IMR-90 (cell line): ENCODE measurements at regions not wholly inside any gene's neighbourhood (a gene's known extent, or its start where the extent isn't known, plus 50 kb on each side); places are given as distances from the start of the nearest gene placed in this dataset.

Source experiments
- ATAC-seq: fragments of 200-7000 bp; cut with Tn5 transposase; 2 replicates; pipeline ENCODE4 v1.9.1; 2020; ENCODE audit warnings: low read depth, mild to moderate bottlenecking, moderate library complexity
- BruUV-seq: library from RNA; stranded (reverse); fragments of 400-500 nt; replicated peaks from 2 replicates; lab custom pipeline; 2021; lab: Mats Ljungman, UMichigan
- CTCF ChIA-PET: fragments of 300-600 bp; formaldehyde crosslinking; extraction: SDS; loops from one replicate; lab custom pipeline; 2021; ENCODE audit warnings: antibody characterized with exemption; lab: Yijun Ruan, JAX
- POLR2A ChIA-PET: fragments of 300-600 bp; sonication (Branson Sonifier 250); formaldehyde crosslinking; loops from one replicate; lab custom pipeline; 2022; ENCODE audit warnings: antibody characterized with exemption; ENCODE audit not compliant: unreplicated experiment; lab: Charles Lee
- DNase-seq: peaks from one replicate; pipeline ENCODE4 v3.0.0; 2013
- H2AFZ ChIP-seq: replicated peaks from 2 replicates; pipeline ENCODE3; 2013; ENCODE audit warnings: low read length, mild to moderate bottlenecking; ENCODE audit not compliant: poor library complexity
- H2AK5ac ChIP-seq: 2 replicates; pipeline ENCODE4 v1.6.1; 2013; ENCODE audit warnings: low read depth, low read length, inconsistent platforms
- H2AK9ac ChIP-seq: replicated peaks from 2 replicates; pipeline ENCODE3; 2013; ENCODE audit warnings: mild to moderate bottlenecking, low read depth, low read length, moderate library complexity; ENCODE audit not compliant: poor library complexity
- H2BK120ac ChIP-seq: 2 replicates; pipeline ENCODE4 v1.6.1; 2013; ENCODE audit warnings: low read depth, low read length, inconsistent platforms
- H2BK15ac ChIP-seq: 3 replicates; pipeline ENCODE4 v1.6.1; 2013; ENCODE audit warnings: low read depth, low read length, inconsistent platforms
- H2BK20ac ChIP-seq: 2 replicates; pipeline ENCODE4 v1.6.1; 2013; ENCODE audit warnings: low read depth, mild to moderate bottlenecking, inconsistent platforms, low read length, moderate library complexity
- H2BK5ac ChIP-seq: 2 replicates; pipeline ENCODE4 v1.6.1; 2013; ENCODE audit warnings: mild to moderate bottlenecking, low read depth, low read length, inconsistent platforms; ENCODE audit not compliant: poor library complexity, severe bottlenecking
- H3K14ac ChIP-seq: replicated peaks from 2 replicates; pipeline ENCODE4 v1.6.1; 2013; ENCODE audit warnings: low read depth, low read length, inconsistent platforms
- H3K18ac ChIP-seq: 2 replicates; pipeline ENCODE4 v1.6.1; 2013; ENCODE audit warnings: low read depth, low read length, control low read depth
- H3K23ac ChIP-seq: 2 replicates; pipeline ENCODE4 v1.6.1; 2013; ENCODE audit warnings: low read depth, low read length, inconsistent platforms
- H3K27ac ChIP-seq: 2 replicates; pipeline ENCODE4 v1.5.1; 2013; ENCODE audit warnings: mild to moderate bottlenecking, control low read depth, low read length; ENCODE audit not compliant: insufficient read depth
- H3K27me3 ChIP-seq: 2 replicates; pipeline ENCODE4 v1.6.1; 2013; ENCODE audit warnings: low read length; ENCODE audit not compliant: control insufficient read depth, insufficient read depth
- H3K36me3 ChIP-seq: 2 replicates; pipeline ENCODE4 v1.6.1; 2013; ENCODE audit warnings: low read length, mixed read lengths; ENCODE audit not compliant: control insufficient read depth, insufficient read depth
- H3K4ac ChIP-seq: 2 replicates; pipeline ENCODE4 v1.6.1; 2013; ENCODE audit warnings: low read depth, low read length, inconsistent platforms
- H3K4me1 ChIP-seq: 2 replicates; pipeline ENCODE4 v1.6.1; 2013; ENCODE audit warnings: low read length, mixed read lengths; ENCODE audit not compliant: control insufficient read depth, insufficient read depth
- H3K4me2 ChIP-seq: 2 replicates; pipeline ENCODE4 v1.6.1; 2013; ENCODE audit warnings: low read depth, mild to moderate bottlenecking, control low read depth, low read length, moderate library complexity
- H3K4me3 ChIP-seq: 2 replicates; pipeline ENCODE4 v1.5.1; 2013; ENCODE audit warnings: low read depth, mild to moderate bottlenecking, control low read depth, low read length, moderate library complexity; ENCODE audit not compliant: insufficient read depth
- H3K56ac ChIP-seq: 2 replicates; pipeline ENCODE4 v1.6.1; 2013; ENCODE audit warnings: low read length, inconsistent platforms; ENCODE audit not compliant: insufficient read depth; ENCODE audit errors: extremely low read depth
- H3K79me1 ChIP-seq, 2 experiments: 2 replicates each; pipeline ENCODE4 v1.6.1; 2013; ENCODE audit warnings: low read length in 2 of 2, inconsistent platforms in 1 of 2, low read depth in 1 of 2
- H3K9ac ChIP-seq: 2 replicates; pipeline ENCODE4 v1.6.1; 2013; ENCODE audit warnings: low read depth, low read length, control low read depth
- H3K9me1 ChIP-seq: 2 replicates; pipeline ENCODE4 v1.6.1; 2013; ENCODE audit warnings: low read length, inconsistent platforms; ENCODE audit not compliant: insufficient read depth
- H3K9me3 ChIP-seq: 2 replicates; pipeline ENCODE4 v1.6.1; 2013; ENCODE audit warnings: low read length; ENCODE audit not compliant: control insufficient read depth, insufficient read depth
- H4K20me1 ChIP-seq: 2 replicates; pipeline ENCODE4 v1.6.1; 2013; ENCODE audit warnings: low read length, inconsistent platforms; ENCODE audit not compliant: insufficient read depth
- H4K5ac ChIP-seq: 2 replicates; pipeline ENCODE4 v1.6.1; 2013; ENCODE audit warnings: mild to moderate bottlenecking, low read depth, low read length, control low read depth
- H4K8ac ChIP-seq, 2 experiments: 2 replicates each; pipeline ENCODE4 v1.6.1; 2013; ENCODE audit warnings: low read depth in 2 of 2, low read length in 2 of 2, control low read depth in 1 of 2, inconsistent platforms in 1 of 2
- H4K91ac ChIP-seq: 2 replicates; pipeline ENCODE4 v1.6.1; 2013; ENCODE audit warnings: low read depth, low read length, inconsistent platforms; ENCODE audit not compliant: insufficient read depth
- BHLHE40 ChIP-seq: fragments of 150-350 bp; IDR thresholded peaks from 2 replicates; pipeline ENCODE4 v1.6.1; 2016; ENCODE audit warnings: mild to moderate bottlenecking, low read depth, low read length
- CEBPB ChIP-seq: IDR thresholded peaks from 2 replicates; pipeline ENCODE4 v1.6.1; 2012; ENCODE audit warnings: low read depth, low read length, improper control_type of control experiment
- CHD1 ChIP-seq: IDR thresholded peaks from 2 replicates; pipeline ENCODE4 v1.6.1; 2012; ENCODE audit warnings: low read depth, low read length, improper control_type of control experiment
- CTCF ChIP-seq: conservative IDR thresholded peaks from 2 replicates; pipeline ENCODE4 v1.5.1; 2012; ENCODE audit warnings: mild to moderate bottlenecking, low read depth, low read length, improper control_type of control experiment
- ELK1 ChIP-seq: fragments of 150-350 bp; IDR thresholded peaks from 2 replicates; pipeline ENCODE4 v1.6.1; 2016; ENCODE audit warnings: low read depth, mild to moderate bottlenecking, low read length, moderate library complexity, borderline replicate concordance
- FOS ChIP-seq: fragments of 150-350 bp; IDR thresholded peaks from 2 replicates; pipeline ENCODE4 v1.6.1; 2016; ENCODE audit warnings: low read depth, low read length
- MAFK ChIP-seq: IDR thresholded peaks from 2 replicates; pipeline ENCODE4 v1.6.1; 2012; ENCODE audit warnings: low read depth, low read length, improper control_type of control experiment
- MAZ ChIP-seq: IDR thresholded peaks from 2 replicates; pipeline ENCODE4 v1.6.1; 2012; ENCODE audit warnings: low read depth, mild to moderate bottlenecking, low read length, improper control_type of control experiment, moderate library complexity, borderline replicate concordance
- MXI1 ChIP-seq: IDR thresholded peaks from 2 replicates; pipeline ENCODE4 v1.6.1; 2012; ENCODE audit warnings: low read depth, mild to moderate bottlenecking, low read length, moderate library complexity, borderline replicate concordance
- NFE2L2 ChIP-seq: fragments of 150-350 bp; IDR thresholded peaks from 2 replicates; pipeline ENCODE4 v1.6.1; 2016; ENCODE audit warnings: low read depth, mild to moderate bottlenecking, low read length
- POLR2A ChIP-seq: IDR thresholded peaks from 2 replicates; pipeline ENCODE4 v1.6.1; 2012; ENCODE audit warnings: mild to moderate bottlenecking, low read depth, low read length
- RAD21 ChIP-seq: IDR thresholded peaks from 2 replicates; pipeline ENCODE4 v1.6.1; 2012; ENCODE audit warnings: low read length, improper control_type of control experiment
- RCOR1 ChIP-seq: IDR thresholded peaks from 2 replicates; pipeline ENCODE4 v1.6.1; 2012; ENCODE audit warnings: mild to moderate bottlenecking, low read length, improper control_type of control experiment; ENCODE audit not compliant: insufficient replicate concordance
- RFX5 ChIP-seq: IDR thresholded peaks from 2 replicates; pipeline ENCODE4 v1.8.0; 2012; ENCODE audit warnings: low read depth, mild to moderate bottlenecking, low read length, moderate library complexity
- SMC3 ChIP-seq: fragments of 150-350 bp; IDR thresholded peaks from 2 replicates; pipeline ENCODE4 v1.6.1; 2016; ENCODE audit warnings: low read depth, mild to moderate bottlenecking, antibody characterized with exemption, low read length, moderate library complexity
- USF2 ChIP-seq: fragments of 150-350 bp; IDR thresholded peaks from 2 replicates; pipeline ENCODE4 v1.6.1; 2017; ENCODE audit warnings: mild to moderate bottlenecking, antibody characterized with exemption, low read length, low read depth
- WGBS, 2 experiments: methylation state at CpG; one replicate each; pipeline versions ENCODE4 v1.1.5 to v1.1.7; 2013; ENCODE audit warnings: missing lambda C conversion rate in 2 of 2; ENCODE audit not compliant: insufficient read length in 1 of 2; ENCODE audit errors: extremely low coverage in 2 of 2; 5-methylcytosine and 5-hydroxymethylcytosine counted together
- dilution Hi-C: fragments of 300-500 bp; cut with HindIII; formaldehyde crosslinking; loops from one replicate; pipeline ENCODE4 v1.14.3; 2018; ENCODE audit warnings: low sequenced_read_pairs; ENCODE audit not compliant: unreplicated experiment
- in situ Hi-C: fragments of 300-500 bp; cut with MboI; formaldehyde crosslinking; loops from 3 replicates; pipeline ENCODE4 v1.14.3; 2019; ENCODE audit warnings: low sequenced_read_pairs, inconsistent platforms, mixed read lengths
- intact Hi-C: fragments of 100-400 bp; cut with micrococcal nuclease; formaldehyde crosslinking; loops from 2 replicates; pipeline ENCODE4 v1.10.0; 2022

- H2BK120ac ChIP-seq: no peak overlapping the region
- no peak overlapping the region for H4K5ac ChIP-seq
- BruUV-seq: no TSS peak
- dilution Hi-C loops (no loop called here), intact Hi-C loops (no loop called here), in situ Hi-C loops (no loop called here)
- H3K27me3 ChIP-seq: no peaks in the 10 kb centered on the region
- H3K9ac ChIP-seq: no peak overlapping the region
- H3K4ac ChIP-seq: no peak overlapping the region
- H3K79me1 ChIP-seq: no peaks in the 10 kb centered on the region
- WGBS, 2 experiments: no CpG with 5 or more reads among the region's 2 CpGs
- no peak overlapping the region for H2BK15ac ChIP-seq
- no peak overlapping the region for H2AK9ac ChIP-seq
- DNase-seq (no peak), ATAC-seq (no peak)
- H3K27ac ChIP-seq: no peak overlapping the region
- H3K9me1 ChIP-seq: no peaks in the 10 kb centered on the region
- no peaks in the 10 kb centered on the region for H4K20me1 ChIP-seq
- H3K18ac ChIP-seq: no peak overlapping the region
- TF ChIP-seq CEBPB (no peak), CTCF (no peak), NFE2L2 (no peak), BHLHE40 (no peak), CHD1 (no peak), FOS (no peak), RCOR1 (no peak), POLR2A (no peak), MXI1 (no peak), USF2 (no peak), MAFK (no peak), RAD21 (no peak), SMC3 (no peak), ELK1 (no peak), RFX5 (no peak), MAZ (no peak)
- no peak overlapping the region for H4K91ac ChIP-seq
- no peaks in the 10 kb centered on the region for H3K36me3 ChIP-seq
- no peak overlapping the region for H3K23ac ChIP-seq
- CTCF ChIA-PET: no interaction called here
- no peak overlapping the region for H3K4me3 ChIP-seq
- no peaks in the 10 kb centered on the region for H3K9me3 ChIP-seq
- POLR2A ChIA-PET: no interaction called here
- no peak overlapping the region for H2BK20ac ChIP-seq
- no peaks in the 10 kb centered on the region for H3K4me1 ChIP-seq
- no peak overlapping the region for H3K4me2 ChIP-seq
- H2BK5ac ChIP-seq: no peak overlapping the region
- no peak overlapping the region for H4K8ac ChIP-seq
- no peak overlapping the region for H3K56ac ChIP-seq
- no peak overlapping the region for H2AFZ ChIP-seq
- H3K14ac ChIP-seq: no peak overlapping the region
- H2AK5ac ChIP-seq: no peak overlapping the region
Measured at GRCh38 chr11:92775003-92775676, 194.3 kb upstream of the MTNR1B start.
